ENCODE measurements at regions not wholly inside any gene's neighbourhood (a gene's known extent, or its start where the extent isn't known, plus 50 kb on each side); places are given as distances from the start of the nearest gene placed in this dataset.

DNA sequence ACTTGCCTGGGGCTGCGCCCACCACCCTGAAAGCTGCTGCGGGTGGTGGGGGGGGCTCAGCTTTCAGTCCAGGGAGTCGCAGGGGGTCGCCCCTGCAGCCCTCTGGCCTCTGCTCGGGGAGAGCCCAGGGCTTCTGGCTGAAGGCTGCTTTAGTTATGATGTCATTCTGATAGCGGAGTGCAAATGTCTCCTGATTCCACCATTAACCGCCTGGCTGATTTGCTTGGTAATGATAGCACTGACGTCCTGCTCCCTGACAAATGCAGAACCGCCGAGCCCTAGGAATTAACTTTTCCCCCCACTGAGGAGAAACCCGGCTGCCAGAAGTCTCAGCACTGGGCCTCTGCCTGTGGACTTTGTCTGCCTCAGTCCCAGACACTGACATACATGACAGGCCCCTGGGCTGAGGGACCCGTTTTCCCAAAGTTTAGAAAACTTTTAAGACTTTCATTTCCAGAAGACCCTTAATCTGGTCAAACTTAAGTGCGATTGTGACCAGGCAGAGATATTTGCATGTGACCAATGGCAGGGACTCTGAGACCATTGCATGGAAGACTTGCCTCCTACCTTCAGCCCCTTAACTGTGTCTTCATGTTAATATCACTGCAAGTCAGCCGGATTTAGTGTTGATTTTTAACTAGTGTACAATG, 142.5 kb upstream of the ZNF536 start (continued):
- TF ChIP-seq CEBPB (IDR thresholded peaks at IDR 0.05; ENCODE audit: low read depth) (no peak), YY1 (IDR thresholded peaks at IDR 0.05; ENCODE audit: extremely low read depth, insufficient replicate concordance, low read depth, low read length) (no peak), EGR1 (IDR thresholded peaks at IDR 0.05; ENCODE audit: low read depth) (no peak), TCF7L2 (IDR thresholded peaks at IDR 0.05; ENCODE audit: borderline replicate concordance, extremely low read depth, insufficient read depth, insufficient read length) (no peak), ZFX (IDR thresholded peaks at IDR 0.05) (no peak)
- TF ChIP-seq, protein P1, sequence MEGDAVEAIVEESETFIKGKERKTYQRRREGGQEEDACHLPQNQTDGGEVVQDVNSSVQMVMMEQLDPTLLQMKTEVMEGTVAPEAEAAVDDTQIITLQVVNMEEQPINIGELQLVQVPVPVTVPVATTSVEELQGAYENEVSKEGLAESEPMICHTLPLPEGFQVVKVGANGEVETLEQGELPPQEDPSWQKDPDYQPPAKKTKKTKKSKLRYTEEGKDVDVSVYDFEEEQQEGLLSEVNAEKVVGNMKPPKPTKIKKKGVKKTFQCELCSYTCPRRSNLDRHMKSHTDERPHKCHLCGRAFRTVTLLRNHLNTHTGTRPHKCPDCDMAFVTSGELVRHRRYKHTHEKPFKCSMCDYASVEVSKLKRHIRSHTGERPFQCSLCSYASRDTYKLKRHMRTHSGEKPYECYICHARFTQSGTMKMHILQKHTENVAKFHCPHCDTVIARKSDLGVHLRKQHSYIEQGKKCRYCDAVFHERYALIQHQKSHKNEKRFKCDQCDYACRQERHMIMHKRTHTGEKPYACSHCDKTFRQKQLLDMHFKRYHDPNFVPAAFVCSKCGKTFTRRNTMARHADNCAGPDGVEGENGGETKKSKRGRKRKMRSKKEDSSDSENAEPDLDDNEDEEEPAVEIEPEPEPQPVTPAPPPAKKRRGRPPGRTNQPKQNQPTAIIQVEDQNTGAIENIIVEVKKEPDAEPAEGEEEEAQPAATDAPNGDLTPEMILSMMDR (IDR thresholded peaks at IDR 0.05 in 2 of 3, conservative IDR thresholded peaks at IDR 0.05 in 1 of 3; ENCODE audit: borderline replicate concordance in 1 of 3, insufficient read depth in 1 of 3, low read depth in 2 of 3, low read length in 2 of 3) = no peak

DNA sequence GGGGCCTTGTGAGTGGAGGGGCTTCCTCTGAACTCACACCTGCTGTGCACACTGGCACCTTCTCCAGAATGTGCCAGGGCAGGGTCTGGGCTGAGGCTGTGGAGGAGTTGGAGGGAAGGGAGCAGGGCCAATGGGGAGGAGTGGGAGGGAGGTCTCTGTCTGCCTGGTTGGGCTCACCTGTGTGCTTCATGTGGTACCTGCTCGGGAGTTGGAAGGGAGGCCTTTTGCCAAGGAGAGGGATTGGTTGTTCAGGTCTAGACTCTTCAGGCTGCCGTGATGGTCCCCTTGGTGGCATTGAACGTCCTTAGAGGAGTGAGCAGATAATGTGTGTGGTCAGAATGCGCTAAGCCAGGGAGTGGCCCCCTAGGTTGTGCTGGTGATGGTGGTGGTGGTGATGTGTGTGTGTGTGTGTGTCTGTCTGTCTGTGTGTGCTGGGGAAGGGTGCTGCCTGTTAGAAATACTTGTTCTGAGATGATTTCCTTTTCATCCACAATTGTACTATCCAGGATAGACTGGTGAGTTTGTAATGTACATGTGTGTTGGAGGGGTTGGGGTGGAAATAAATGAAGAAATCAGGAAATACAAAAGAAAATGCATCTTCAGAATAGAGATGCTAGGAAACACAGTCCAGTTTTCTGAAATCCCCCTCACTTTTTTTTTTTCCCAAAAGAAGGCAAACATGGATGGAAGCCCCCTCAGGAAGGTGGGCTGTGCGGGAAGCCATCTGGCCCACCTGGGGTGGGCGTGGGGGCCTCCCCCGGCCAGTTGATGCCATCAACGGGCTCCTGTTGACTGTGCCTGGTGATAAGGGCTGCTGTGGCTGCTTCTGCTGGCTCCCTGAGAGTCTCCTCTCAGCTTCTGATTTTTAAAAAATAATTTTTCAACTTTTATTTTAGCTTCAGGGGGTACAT, 140.5 kb upstream of the ZNF536 start:
- ChIA-PET POLR2A (no interaction called here), CTCF (no interaction called here), RAD21 (ENCODE audit: low non-redundant PET in 1 of 2, low total read pairs in 2 of 2, uncharacterized antibody in 2 of 2, unreplicated experiment in 2 of 2) (no interaction called here)
- peaks cover 46% of the 10 kb centered on the region; the same call in 1 of the 2 replicates for H3K27me3 ChIP-seq (ENCODE audit: insufficient read depth, low read length)
- H4K20me1 ChIP-seq (ENCODE audit: insufficient read depth) = no peaks in the 10 kb centered on the region
- no TSS peak for BruUV-seq (replicated peaks)
- H3K79me2 ChIP-seq (ENCODE audit: insufficient read depth, low read length) = no peaks in the 10 kb centered on the region
- no peaks in the 10 kb centered on the region for H3K9me3 ChIP-seq (ENCODE audit: control insufficient read depth in 1 of 2, insufficient read depth in 1 of 2, low read depth in 1 of 2, low read length in 2 of 2)
- intact Hi-C loops (cut with micrococcal nuclease) = no loop called here
- no peaks in the 10 kb centered on the region for H3K36me3 ChIP-seq (ENCODE audit: control insufficient read depth in 1 of 2, insufficient read depth in 2 of 2, low read length in 2 of 2)
- no peak overlapping the region for H2AFZ ChIP-seq (ENCODE audit: low read depth, low read length, poor library complexity, severe bottlenecking)
- ATAC-seq (no peak), DNase-seq (ENCODE audit: low read depth, low spot score) (no peak)
- H3K9ac ChIP-seq (ENCODE audit: low read length) = no peak overlapping the region
- H3K27ac ChIP-seq (ENCODE audit: low read depth, low read length) = no peak overlapping the region
- H3K9me2 ChIP-seq (ENCODE audit: insufficient read depth) = no peaks in the 10 kb centered on the region
- H3K4me3 ChIP-seq (replicated peaks in 1 of 2; ENCODE audit: low read depth in 1 of 2, low read length in 2 of 2) = no peak overlapping the region
- peaks cover 2 to 8% of the 10 kb centered on the region in 2 experiments; a peak in 2 of 4 replicates for H3K4me1 ChIP-seq (ENCODE audit: control insufficient read depth in 1 of 2, insufficient read depth in 2 of 2, low read length in 2 of 2)
- no peak overlapping the region for H3K4me2 ChIP-seq (ENCODE audit: low read length)
- TF ChIP-seq POLR2A (IDR thresholded peaks at IDR 0.05; ENCODE audit: borderline replicate concordance, extremely low read depth, insufficient read depth, insufficient read length) = no peak
- TF ChIP-seq FOSL1 (IDR thresholded peaks at IDR 0.05; ENCODE audit: low read depth) = no peak
- no peak for TF ChIP-seq ZNF274 (IDR thresholded peaks at IDR 0.05; ENCODE audit: low read depth, low read length)
- no peak for TF ChIP-seq CEBPB (IDR thresholded peaks at IDR 0.05; ENCODE audit: low read depth)
- TF ChIP-seq SIN3A (IDR thresholded peaks at IDR 0.05; ENCODE audit: low read depth) = no peak
- no peak for TF ChIP-seq TCF7L2 (IDR thresholded peaks at IDR 0.05; ENCODE audit: borderline replicate concordance, extremely low read depth, insufficient read depth, insufficient read length)
- TF ChIP-seq, protein P1 (IDR thresholded peaks at IDR 0.05 in 2 of 3, conservative IDR thresholded peaks at IDR 0.05 in 1 of 3; ENCODE audit: borderline replicate concordance in 1 of 3, insufficient read depth in 1 of 3, low read depth in 2 of 3, low read length in 2 of 3) = no peak
- TF ChIP-seq POLR2AphosphoS5 (IDR thresholded peaks at IDR 0.05; ENCODE audit: low read depth, low read length) = no peak
- TF ChIP-seq SRF (IDR thresholded peaks at IDR 0.05; ENCODE audit: low read depth) = no peak
- TF ChIP-seq, protein P2, sequence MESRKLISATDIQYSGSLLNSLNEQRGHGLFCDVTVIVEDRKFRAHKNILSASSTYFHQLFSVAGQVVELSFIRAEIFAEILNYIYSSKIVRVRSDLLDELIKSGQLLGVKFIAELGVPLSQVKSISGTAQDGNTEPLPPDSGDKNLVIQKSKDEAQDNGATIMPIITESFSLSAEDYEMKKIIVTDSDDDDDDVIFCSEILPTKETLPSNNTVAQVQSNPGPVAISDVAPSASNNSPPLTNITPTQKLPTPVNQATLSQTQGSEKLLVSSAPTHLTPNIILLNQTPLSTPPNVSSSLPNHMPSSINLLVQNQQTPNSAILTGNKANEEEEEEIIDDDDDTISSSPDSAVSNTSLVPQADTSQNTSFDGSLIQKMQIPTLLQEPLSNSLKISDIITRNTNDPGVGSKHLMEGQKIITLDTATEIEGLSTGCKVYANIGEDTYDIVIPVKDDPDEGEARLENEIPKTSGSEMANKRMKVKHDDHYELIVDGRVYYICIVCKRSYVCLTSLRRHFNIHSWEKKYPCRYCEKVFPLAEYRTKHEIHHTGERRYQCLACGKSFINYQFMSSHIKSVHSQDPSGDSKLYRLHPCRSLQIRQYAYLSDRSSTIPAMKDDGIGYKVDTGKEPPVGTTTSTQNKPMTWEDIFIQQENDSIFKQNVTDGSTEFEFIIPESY (IDR thresholded peaks at IDR 0.05; ENCODE audit: extremely low read depth, insufficient replicate concordance, low read length) = no peak
- TF ChIP-seq, protein P3, sequence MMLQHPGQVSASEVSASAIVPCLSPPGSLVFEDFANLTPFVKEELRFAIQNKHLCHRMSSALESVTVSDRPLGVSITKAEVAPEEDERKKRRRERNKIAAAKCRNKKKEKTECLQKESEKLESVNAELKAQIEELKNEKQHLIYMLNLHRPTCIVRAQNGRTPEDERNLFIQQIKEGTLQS (IDR thresholded peaks at IDR 0.05) = no peak
- TF ChIP-seq, protein P4, sequence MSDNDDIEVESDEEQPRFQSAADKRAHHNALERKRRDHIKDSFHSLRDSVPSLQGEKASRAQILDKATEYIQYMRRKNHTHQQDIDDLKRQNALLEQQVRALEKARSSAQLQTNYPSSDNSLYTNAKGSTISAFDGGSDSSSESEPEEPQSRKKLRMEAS (IDR thresholded peaks at IDR 0.05) = no peak
- TF ChIP-seq JUND (IDR thresholded peaks at IDR 0.05) = no peak
